ENCODE measurements at regions not wholly inside any gene's neighbourhood (a gene's known extent, or its start where the extent isn't known, plus 50 kb on each side); places are given as distances from the start of the nearest gene placed in this dataset.

- H3K4me3 Mint-ChIP-seq: no peak overlapping the region
These were observed 1532.3 kb upstream of the TMEM132C start for GRCh38 chr12:126734710-126735109.

DNA sequence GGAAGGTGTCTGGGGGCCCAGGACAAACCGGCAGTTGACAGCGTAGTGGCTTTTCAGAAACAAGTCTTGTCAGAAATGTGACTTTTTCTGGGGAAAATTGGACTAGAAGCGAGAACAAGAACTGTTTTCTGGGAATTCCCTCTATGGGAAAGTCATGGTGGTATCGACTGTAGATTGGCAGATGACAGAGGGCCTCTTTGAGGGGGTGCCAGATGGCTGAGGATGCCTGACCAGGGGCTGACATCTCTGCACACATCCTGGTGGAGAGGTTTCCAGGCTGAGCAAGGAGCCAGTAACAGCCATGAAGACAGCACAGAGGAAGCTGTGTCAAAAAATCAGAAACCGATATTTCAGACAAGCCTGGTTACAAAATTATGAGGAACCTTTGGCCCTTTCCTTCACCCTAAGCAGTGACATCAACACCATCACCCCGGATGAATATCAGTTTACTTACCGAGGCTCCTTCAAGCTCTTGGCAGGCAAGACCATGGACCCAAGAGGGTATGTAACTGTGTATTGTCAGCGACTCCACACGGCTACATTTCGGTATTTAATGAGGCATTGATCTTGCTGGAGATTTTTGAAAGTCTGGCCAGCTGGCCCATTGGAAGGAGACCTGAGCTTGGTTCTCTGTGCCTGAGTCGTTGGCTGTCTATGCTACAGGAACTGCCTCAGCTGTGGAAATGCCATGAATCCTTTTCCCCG lies 1525.3 kb upstream of the TMEM132C start:
- no peaks in the 10 kb centered on the region for H3K27me3 Mint-ChIP-seq
- DNase-seq (no peak), ATAC-seq (ENCODE audit: low read depth) (no peak)
- H3K36me3 Mint-ChIP-seq (ENCODE audit: low read depth): no peaks in the 10 kb centered on the region
- TF ChIP-seq, protein P1, sequence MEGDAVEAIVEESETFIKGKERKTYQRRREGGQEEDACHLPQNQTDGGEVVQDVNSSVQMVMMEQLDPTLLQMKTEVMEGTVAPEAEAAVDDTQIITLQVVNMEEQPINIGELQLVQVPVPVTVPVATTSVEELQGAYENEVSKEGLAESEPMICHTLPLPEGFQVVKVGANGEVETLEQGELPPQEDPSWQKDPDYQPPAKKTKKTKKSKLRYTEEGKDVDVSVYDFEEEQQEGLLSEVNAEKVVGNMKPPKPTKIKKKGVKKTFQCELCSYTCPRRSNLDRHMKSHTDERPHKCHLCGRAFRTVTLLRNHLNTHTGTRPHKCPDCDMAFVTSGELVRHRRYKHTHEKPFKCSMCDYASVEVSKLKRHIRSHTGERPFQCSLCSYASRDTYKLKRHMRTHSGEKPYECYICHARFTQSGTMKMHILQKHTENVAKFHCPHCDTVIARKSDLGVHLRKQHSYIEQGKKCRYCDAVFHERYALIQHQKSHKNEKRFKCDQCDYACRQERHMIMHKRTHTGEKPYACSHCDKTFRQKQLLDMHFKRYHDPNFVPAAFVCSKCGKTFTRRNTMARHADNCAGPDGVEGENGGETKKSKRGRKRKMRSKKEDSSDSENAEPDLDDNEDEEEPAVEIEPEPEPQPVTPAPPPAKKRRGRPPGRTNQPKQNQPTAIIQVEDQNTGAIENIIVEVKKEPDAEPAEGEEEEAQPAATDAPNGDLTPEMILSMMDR (IDR thresholded peaks at IDR 0.05): no peak
- ChIA-PET CTCF (no interaction called here), POLR2A (no interaction called here)
- no peaks in the 10 kb centered on the region for H3K9me3 Mint-ChIP-seq
- no peak overlapping the region for H3K4me3 Mint-ChIP-seq
- H3K4me1 Mint-ChIP-seq: no peaks in the 10 kb centered on the region
- intact Hi-C loops (cut with micrococcal nuclease): no loop called here
- H3K27ac Mint-ChIP-seq: no peak overlapping the region

More at GRCh38 chr12:126734710-126735109, 1532.3 kb upstream of the TMEM132C start:
- TF ChIP-seq, protein P1 (IDR thresholded peaks at IDR 0.05): no peak
- ChIA-PET CTCF (no interaction called here), POLR2A (no interaction called here)
- DNase-seq (no peak), ATAC-seq (ENCODE audit: low read depth) (no peak)
- H3K4me1 Mint-ChIP-seq: no peaks in the 10 kb centered on the region
- no peaks in the 10 kb centered on the region for H3K9me3 Mint-ChIP-seq
- no peaks in the 10 kb centered on the region for H3K27me3 Mint-ChIP-seq
- no peaks in the 10 kb centered on the region for H3K36me3 Mint-ChIP-seq (ENCODE audit: low read depth)
- H3K27ac Mint-ChIP-seq: no peak overlapping the region
- intact Hi-C loops (cut with micrococcal nuclease): no loop called here

GRCh38 chr12:126742241-126742641 lies 1524.7 kb upstream of the TMEM132C start:
- Mint-ChIP-seq H3K4me3 (no peak overlapping the region), H3K36me3 (ENCODE audit: low read depth) (no peaks in the 10 kb centered on the region), H3K4me1 (no peaks in the 10 kb centered on the region), H3K27ac (no peak overlapping the region), H3K27me3 (no peaks in the 10 kb centered on the region), H3K9me3 (no peaks in the 10 kb centered on the region)
- CTCF ChIA-PET: no interaction called here
- DNase-seq: no peak
- POLR2A ChIA-PET: no interaction called here
- no peak for ATAC-seq (ENCODE audit: low read depth)
- TF ChIP-seq, protein P1 (IDR thresholded peaks at IDR 0.05): no peak
- intact Hi-C loops (cut with micrococcal nuclease): no loop called here

DNA sequence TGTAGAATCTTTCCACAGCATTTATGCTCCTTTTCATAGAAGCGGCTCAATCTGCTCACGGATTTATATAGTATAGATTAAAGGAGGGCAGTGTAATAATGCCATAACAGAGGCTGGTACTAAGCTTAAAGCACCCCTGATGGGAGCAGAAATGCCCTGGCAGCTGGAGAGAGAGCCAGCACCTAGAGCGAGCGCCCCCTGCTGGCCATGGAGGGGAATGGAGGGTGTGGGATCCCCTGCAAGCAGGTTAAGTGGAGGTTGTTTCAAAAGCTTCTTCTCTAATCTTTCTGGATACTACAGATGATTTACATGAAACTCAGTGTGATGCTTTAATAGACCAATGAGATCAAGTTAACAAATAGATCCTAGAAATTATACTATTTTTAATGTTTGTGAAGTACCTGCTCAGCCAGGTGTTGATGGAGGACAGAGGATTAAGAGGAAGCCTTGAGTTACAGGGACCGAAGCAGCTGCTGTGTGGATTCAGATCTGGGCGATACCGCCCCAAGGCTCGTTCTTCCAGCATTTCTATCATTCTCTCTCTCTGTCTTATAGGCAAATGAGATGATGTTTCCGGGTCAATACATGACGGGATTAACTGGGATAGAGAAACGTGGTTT lies 1519.3 kb upstream of the TMEM132C start:
- ATAC-seq (ENCODE audit: low read depth) (peak; percentile 37), DNase-seq (peak; percentile 19)
- intact Hi-C loops (cut with micrococcal nuclease): no loop called here
- Mint-ChIP-seq H3K36me3 (ENCODE audit: low read depth) (no peaks in the 10 kb centered on the region), H3K9me3 (peaks cover 4% of the 10 kb centered on the region), H3K27me3 (no peaks in the 10 kb centered on the region), H3K4me3 (no peak overlapping the region), H3K27ac (no peak overlapping the region), H3K4me1 (no peaks in the 10 kb centered on the region)
- POLR2A ChIA-PET: interaction anchor here (0.5 kb wide), 1 partner anchor 38 kb away, joined by 3 read pairs; no protein-coding TSS in a partner anchor
- TF ChIP-seq, protein P1 (IDR thresholded peaks at IDR 0.05): peak; percentile 32
- CTCF ChIA-PET: interaction anchor here (0.8 to 2.0 kb wide), 8 partner anchors 19 to 1565 kb away, joined by 3 to 7 read pairs (median 3); no protein-coding TSS in a partner anchor

GRCh38 chr12:126752021-126752420 lies 1514.9 kb upstream of the TMEM132C start:
- Mint-ChIP-seq H3K36me3 (ENCODE audit: low read depth) (no peaks in the 10 kb centered on the region), H3K9me3 (peaks cover 4% of the 10 kb centered on the region), H3K4me3 (no peak overlapping the region), H3K27ac (no peak overlapping the region), H3K27me3 (no peaks in the 10 kb centered on the region), H3K4me1 (no peaks in the 10 kb centered on the region)
- intact Hi-C loops (cut with micrococcal nuclease): no loop called here
- DNase-seq (no peak), ATAC-seq (ENCODE audit: low read depth) (no peak)
- TF ChIP-seq, protein P1 (IDR thresholded peaks at IDR 0.05): no peak
- ChIA-PET CTCF (no interaction called here), POLR2A (no interaction called here)

Measured in activated B cell treated with CpG ODN at 0.5 μM for 24 hours (primary cell).